Sigmoid colon (tissue), 4 donors: ENCODE measurements at regions not wholly inside any gene's neighbourhood (a gene's known extent, or its start where the extent isn't known, plus 50 kb on each side); places are given as distances from the start of the nearest gene placed in this dataset.

Experiments used
- EP300 ChIP-seq, 4 donors: sonication (generic); formaldehyde crosslinking; IDR thresholded peaks; one replicate each; pipeline ENCODE4 v1.6.1; 2017; ENCODE audit warnings: antibody characterized with exemption in 4 of 4
- POLR2A ChIP-seq, 2 donors: fragments of 450-650 bp; IDR thresholded peaks; one replicate each; pipeline ENCODE4 v1.6.1; 2016; ENCODE audit warnings: antibody characterized with exemption in 2 of 2, mild to moderate bottlenecking in 2 of 2, moderate library complexity in 2 of 2
- POLR2AphosphoS5 ChIP-seq, 4 donors: sonication (generic); formaldehyde crosslinking; IDR thresholded peaks; one replicate each; pipeline ENCODE4 v1.6.1; 2017; ENCODE audit warnings: antibody characterized with exemption in 4 of 4
- TF ChIP-seq, protein P1 (sequence below), 4 experiments: fragments of 450-650 bp in 3 of 4; fragments of 200-600 bp in 1 of 4; IDR thresholded peaks; one replicate each; pipeline ENCODE4 v1.5.1; 2016 to 2019; ENCODE audit warnings: antibody characterized with exemption in 4 of 4, mild to moderate bottlenecking in 3 of 4, moderate library complexity in 2 of 4

- TF ChIP-seq, protein P1, sequence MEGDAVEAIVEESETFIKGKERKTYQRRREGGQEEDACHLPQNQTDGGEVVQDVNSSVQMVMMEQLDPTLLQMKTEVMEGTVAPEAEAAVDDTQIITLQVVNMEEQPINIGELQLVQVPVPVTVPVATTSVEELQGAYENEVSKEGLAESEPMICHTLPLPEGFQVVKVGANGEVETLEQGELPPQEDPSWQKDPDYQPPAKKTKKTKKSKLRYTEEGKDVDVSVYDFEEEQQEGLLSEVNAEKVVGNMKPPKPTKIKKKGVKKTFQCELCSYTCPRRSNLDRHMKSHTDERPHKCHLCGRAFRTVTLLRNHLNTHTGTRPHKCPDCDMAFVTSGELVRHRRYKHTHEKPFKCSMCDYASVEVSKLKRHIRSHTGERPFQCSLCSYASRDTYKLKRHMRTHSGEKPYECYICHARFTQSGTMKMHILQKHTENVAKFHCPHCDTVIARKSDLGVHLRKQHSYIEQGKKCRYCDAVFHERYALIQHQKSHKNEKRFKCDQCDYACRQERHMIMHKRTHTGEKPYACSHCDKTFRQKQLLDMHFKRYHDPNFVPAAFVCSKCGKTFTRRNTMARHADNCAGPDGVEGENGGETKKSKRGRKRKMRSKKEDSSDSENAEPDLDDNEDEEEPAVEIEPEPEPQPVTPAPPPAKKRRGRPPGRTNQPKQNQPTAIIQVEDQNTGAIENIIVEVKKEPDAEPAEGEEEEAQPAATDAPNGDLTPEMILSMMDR (IDR thresholded peaks at IDR 0.05): no peak
- TF ChIP-seq POLR2A (IDR thresholded peaks at IDR 0.05) (no peak), POLR2AphosphoS5 (IDR thresholded peaks at IDR 0.05) (no peak), EP300 (IDR thresholded peaks at IDR 0.05) (no peak)
Observed at GRCh38 chr10:120138689-120139088, 246.2 kb downstream of the SEC23IP start.
